A549 (cell line): ENCODE measurements at regions not wholly inside any gene's neighbourhood (a gene's known extent, or its start where the extent isn't known, plus 50 kb on each side); places are given as distances from the start of the nearest gene placed in this dataset.

Experiments
- ATAC-seq, 2 experiments: fragments of 200-7000 bp in 1 of 2; fragments of >200 bp in 1 of 2; cut with Nextera tagmentation in 1 of 2; cut with Tn5 transposase in 1 of 2; 3 replicates each; pipeline versions ENCODE4 v1.8.0 to v1.9.1; 2018 to 2020; ENCODE audit warnings: mild to moderate bottlenecking in 1 of 2, moderate library complexity in 1 of 2
- CTCF ChIA-PET: fragments of 300-600 bp; sonication (Branson Sonifier 250); formaldehyde crosslinking; extraction: SDS; loops from one replicate; lab custom pipeline; 2021; ENCODE audit warnings: antibody characterized with exemption, inconsistent platforms; lab: Yijun Ruan, JAX
- POLR2A ChIA-PET: fragments of 350-600 bp; formaldehyde crosslinking; extraction: SDS; loops from one replicate; lab custom pipeline; 2021; ENCODE audit warnings: antibody characterized with exemption, inconsistent platforms; lab: Yijun Ruan, JAX
- DNase-seq, 2 experiments: peaks; one replicate each; pipeline versions ENCODE4 v3.0.0 to v3.0.0-alpha.2; 2011 to 2016; ENCODE audit warnings: low read depth in 1 of 2, low spot score in 1 of 2
- FAIRE-seq: peaks from 2 replicates; lab custom pipeline; 2011; peaks lifted over from hg19 to GRCh38; lab: Jason Lieb, UNC
- H3K27ac ChIP-seq, 2 experiments: fragments of >200 bp; sonication (Bioruptor Twin); formaldehyde crosslinking; 3 replicates each; pipeline ENCODE4 v1.5.1; 2016 to 2017
- H3K4me1 ChIP-seq: fragments of >200 bp; sonication (Bioruptor Twin); formaldehyde crosslinking; 3 replicates; pipeline ENCODE4 v1.6.1; 2016
- H3K4me2 ChIP-seq: fragments of >200 bp; sonication (Bioruptor Twin); formaldehyde crosslinking; 3 replicates; pipeline ENCODE4 v1.6.1; 2016
- H3K4me3 ChIP-seq: fragments of >200 bp; sonication (Bioruptor Twin); formaldehyde crosslinking; 3 replicates; pipeline ENCODE4 v1.5.1; 2016
- H3K9me3 ChIP-seq: fragments of >200 bp; sonication (Bioruptor Twin); formaldehyde crosslinking; 3 replicates; pipeline ENCODE4 v1.6.1; 2016
- BCL3 ChIP-seq: fragments of >200 bp; sonication (Bioruptor Twin); formaldehyde crosslinking; IDR thresholded peaks from 3 replicates; pipeline ENCODE4 v1.6.1; 2016
- BHLHE40 ChIP-seq: IDR thresholded peaks from 2 replicates; pipeline ENCODE4 v1.6.1; 2012; ENCODE audit warnings: low read depth, low read length, inconsistent platforms
- CEBPB ChIP-seq, 2 experiments: fragments of >200 bp in 1 of 2; sonication (Bioruptor Twin) in 1 of 2; formaldehyde crosslinking in 1 of 2; IDR thresholded peaks; 2 replicates each; pipeline ENCODE4 v1.6.1; 2012 to 2016
- CHD4 ChIP-seq: fragments of 200-600 bp; sonication (generic); IDR thresholded peaks from 2 replicates; pipeline ENCODE4 v1.6.1; 2016; ENCODE audit warnings: antibody characterized with exemption, mild to moderate bottlenecking, borderline replicate concordance
- CTCF ChIP-seq: fragments of >200 bp; sonication (Bioruptor Twin); formaldehyde crosslinking; IDR thresholded peaks from 3 replicates; pipeline ENCODE4 v1.5.1; 2016
- EHF ChIP-seq: fragments of 250-450 bp; sonication (Bioruptor Pico); IDR thresholded peaks from 2 replicates; pipeline ENCODE4 v1.5.0; 2020; ENCODE audit warnings: mild to moderate bottlenecking
- EP300 ChIP-seq, 2 experiments: fragments of >200 bp; sonication (Bioruptor Twin); formaldehyde crosslinking; IDR thresholded peaks; 2 replicates in 1 of 2; 3 replicates in 1 of 2; pipeline ENCODE4 v1.6.1; 2016 to 2017
- ESRRA ChIP-seq: fragments of 150-350 bp; IDR thresholded peaks from 2 replicates; pipeline ENCODE4 v1.6.1; 2014; ENCODE audit warnings: mild to moderate bottlenecking, low read length, borderline replicate concordance
- FOSL2 ChIP-seq, 2 experiments: fragments of 450-650 bp in 1 of 2; fragments of >200 bp in 1 of 2; sonication (Bioruptor Twin) in 1 of 2; formaldehyde crosslinking; IDR thresholded peaks; 2 replicates each; pipeline versions ENCODE4 v1.5.0 to v1.6.1; 2016 to 2020; ENCODE audit warnings: mild to moderate bottlenecking in 1 of 2, moderate library complexity in 1 of 2
- HOXA7 ChIP-seq: fragments of 250-450 bp; sonication (Bioruptor Pico); IDR thresholded peaks from 2 replicates; pipeline ENCODE4 v1.5.0; 2020; ENCODE audit warnings: mild to moderate bottlenecking, moderate library complexity
- MAX ChIP-seq: IDR thresholded peaks from 2 replicates; pipeline ENCODE4 v1.6.1; 2012
- NR3C1 ChIP-seq: fragments of >200 bp; sonication (Bioruptor Twin); formaldehyde crosslinking; IDR thresholded peaks from 3 replicates; pipeline ENCODE4 v1.6.1; 2017
- POLR2AphosphoS2 ChIP-seq: conservative IDR thresholded peaks from 2 replicates; pipeline ENCODE4 v1.6.1; 2012; ENCODE audit warnings: low read length, improper control_type of control experiment, inconsistent platforms
- RFX5 ChIP-seq: fragments of 450-650 bp; IDR thresholded peaks from 2 replicates; pipeline ENCODE4 v1.7.1; 2014; ENCODE audit warnings: antibody characterized with exemption, mild to moderate bottlenecking, moderate library complexity
- ZNF302 ChIP-seq: fragments of 250-450 bp; sonication (Bioruptor Pico); IDR thresholded peaks from 2 replicates; pipeline ENCODE4 v1.9.0; 2021; ENCODE audit warnings: inconsistent platforms, mild to moderate bottlenecking, moderate library complexity
- WGBS: methylation state at CpG from one replicate; pipeline ENCODE4 v1.1.6; 2017; ENCODE audit errors: missing lambda C conversion rate; 5-methylcytosine and 5-hydroxymethylcytosine counted together

- Histone ChIP-seq H3K27ac (no peak overlapping the region), H3K4me1 (0 out of 3 replicates have a peak, but pooled peaks cover 3% of the 10 kb centered on the region), H3K4me2 (no peak overlapping the region), H3K9me3 (no peaks in the 10 kb centered on the region), H3K4me3 (no peak overlapping the region)
- CTCF ChIA-PET = interaction anchor here (1.0 kb wide), 1 partner anchor 21 kb away, joined by 4 read pairs; no protein-coding TSS in a partner anchor
- ATAC-seq (no peak), DNase-seq (no peak), FAIRE-seq (no peak)
- 64% methylated on average over 9 of the region's 9 CpGs for WGBS
- POLR2A ChIA-PET = no interaction called here
- TF ChIP-seq RFX5 = no peak
- TF ChIP-seq MAX = no peak
- TF ChIP-seq ZNF302 (CRISPR knock-in tag) = no peak
- TF ChIP-seq CHD4 = no peak
- no peak for TF ChIP-seq BHLHE40
- no peak for TF ChIP-seq CTCF
- TF ChIP-seq EP300 (IDR thresholded peaks at IDR 0.05) = no peak
- TF ChIP-seq CEBPB (IDR thresholded peaks at IDR 0.05) = no peak
- TF ChIP-seq HOXA7 (CRISPR knock-in tag) = no peak
- no peak for TF ChIP-seq NR3C1
- no peak for TF ChIP-seq FOSL2 (IDR thresholded peaks at IDR 0.05)
- no peak for TF ChIP-seq FOSL2 (CRISPR knock-in tag; IDR thresholded peaks at IDR 0.05)
- TF ChIP-seq BCL3 = no peak
Observed at GRCh38 chr10:31136930-31137885, 105.5 kb upstream of the ZNF438 start.

- no peak for FAIRE-seq
- ChIA-PET CTCF (interaction anchor here (1.0 kb wide), 1 partner anchor 22 kb away, joined by 4 read pairs; no protein-coding TSS in a partner anchor), POLR2A (no interaction called here)
- no peak overlapping the region for H3K4me3 ChIP-seq
- 47% methylated on average over 3 of the region's 3 CpGs for WGBS
- TF ChIP-seq MAX (no peak), NR3C1 (no peak), EHF (no peak), CEBPB (IDR thresholded peaks at IDR 0.05) (peak; percentile 23 to 36; a peak in 1 of 4 replicates)
- TF ChIP-seq, all 56 proteins: peak for 1
- Histone ChIP-seq H3K9me3 (no peaks in the 10 kb centered on the region), H3K4me1 (0 out of 3 replicates have a peak, but pooled peaks cover 3% of the 10 kb centered on the region), H3K4me2 (no peak overlapping the region), H3K27ac (no peak overlapping the region)
- ATAC-seq (no peak), DNase-seq (no peak)
Observed at GRCh38 chr10:31138026-31138553, 106.4 kb upstream of the ZNF438 start.

GRCh38 chr10:31139497-31139896 is 107.8 kb upstream of the ZNF438 start:
- Histone ChIP-seq H3K9me3 (no peaks in the 10 kb centered on the region), H3K4me1 (0 out of 3 replicates have a peak, but pooled peaks cover 3% of the 10 kb centered on the region), H3K4me3 (no peak overlapping the region), H3K27ac (no peak overlapping the region), H3K4me2 (no peak overlapping the region)
- DNase-seq (no peak), ATAC-seq (no peak), FAIRE-seq (no peak)
- ChIA-PET CTCF (interaction anchor here (0.5 to 0.7 kb wide), 2 partner anchors 108 to 744 kb away, joined by 3 to 4 read pairs; partner anchors contain the start of gene ZNF438), POLR2A (no interaction called here)
- no peak for TF ChIP-seq POLR2AphosphoS2
- no peak for TF ChIP-seq ESRRA
- 69% methylated on average over 6 of the region's 6 CpGs for WGBS
